Posterior cingulate gyrus (tissue), 11 donors: ENCODE measurements at regions not wholly inside any gene's neighbourhood (a gene's known extent, or its start where the extent isn't known, plus 50 kb on each side); places are given as distances from the start of the nearest gene placed in this dataset.
A peak's percentile ranks its signal among the peaks of the same experiment; 100 is the strongest.

Source experiments
- DNase-seq, 10 donors: peaks; one replicate each; pipeline versions ENCODE4 v3.0.0 to v3.0.0-alpha.2; 2020 to 2021; ENCODE audit warnings: mixed read lengths in 3 of 10
- intact Hi-C: fragments of 100-400 bp; cut with DNase I; formaldehyde crosslinking; loops from one replicate; pipeline ENCODE4 v1.15.1; 2023

GRCh38 chr13:47474326-47474725 lies 526.7 kb downstream of the SUCLA2 start:
- intact Hi-C loops = no loop called here

GRCh38 chr13:47472516-47472915 lies 528.6 kb downstream of the SUCLA2 start:
- no peak for DNase-seq
- intact Hi-C loops = no loop called here

More at GRCh38 chr13:47474326-47474725, 526.7 kb downstream of the SUCLA2 start:
- no peak for DNase-seq

GRCh38 chr13:47463726-47464125 lies 537.3 kb downstream of the SUCLA2 start:
- intact Hi-C loops = no loop called here
- DNase-seq = no peak

GRCh38 chr13:47463002-47463401 lies 538.1 kb downstream of the SUCLA2 start:
- DNase-seq = no peak
- intact Hi-C loops = no loop called here

GRCh38 chr13:47461816-47462215 lies 539.3 kb downstream of the SUCLA2 start:
- DNase-seq = no peak
- intact Hi-C loops = no loop called here

- intact Hi-C loops = no loop called here
- no peak for DNase-seq
Observed at GRCh38 chr13:47459512-47459911, 541.6 kb downstream of the SUCLA2 start.

GRCh38 chr13:47457626-47458025 lies 543.4 kb downstream of the SUCLA2 start:
- no peak for DNase-seq
- intact Hi-C loops = no loop called here

- intact Hi-C loops = no loop called here
- DNase-seq = no peak
Observed at GRCh38 chr13:47455626-47456025, 545.4 kb downstream of the SUCLA2 start.

GRCh38 chr13:47454986-47455385 lies 546.1 kb downstream of the SUCLA2 start:
- no peak for DNase-seq
- intact Hi-C loops = no loop called here

- no peak for DNase-seq
- intact Hi-C loops = no loop called here
Observed at GRCh38 chr13:47437406-47437805, 540.6 kb upstream of the HTR2A start.

GRCh38 chr13:47433461-47434005 lies 536.7 kb upstream of the HTR2A start:
- intact Hi-C loops = no loop called here
- no peak for DNase-seq

GRCh38 chr13:47426126-47426849 lies 529.4 kb upstream of the HTR2A start:
- DNase-seq = peak in 6 of 10 donors; percentile 10 to 78 (median 25)
- intact Hi-C loops = no loop called here

- intact Hi-C loops = no loop called here
- DNase-seq = no peak
Observed at GRCh38 chr13:47421525-47421924, 524.7 kb upstream of the HTR2A start.

- intact Hi-C loops = no loop called here
- no peak for DNase-seq
Observed at GRCh38 chr13:47420568-47420967, 523.7 kb upstream of the HTR2A start.

GRCh38 chr13:47420020-47420419 lies 523.2 kb upstream of the HTR2A start:
- intact Hi-C loops = no loop called here
- no peak for DNase-seq

- intact Hi-C loops = no loop called here
- no peak for DNase-seq
Observed at GRCh38 chr13:47418206-47418920, 521.5 kb upstream of the HTR2A start.

- intact Hi-C loops = no loop called here
- DNase-seq = no peak
Observed at GRCh38 chr13:47417485-47417884, 520.6 kb upstream of the HTR2A start.

GRCh38 chr13:47415048-47415447 lies 518.2 kb upstream of the HTR2A start:
- no peak for DNase-seq
- intact Hi-C loops = no loop called here

- intact Hi-C loops = no loop called here
- no peak for DNase-seq
Observed at GRCh38 chr13:47413526-47413925, 516.7 kb upstream of the HTR2A start.

GRCh38 chr13:47413112-47413511 lies 516.3 kb upstream of the HTR2A start:
- DNase-seq = no peak
- intact Hi-C loops = no loop called here

- DNase-seq = no peak
- intact Hi-C loops = no loop called here
Observed at GRCh38 chr13:47409778-47410177, 512.9 kb upstream of the HTR2A start.
